ENCODE measurements at regions not wholly inside any gene's neighbourhood (a gene's known extent, or its start where the extent isn't known, plus 50 kb on each side); places are given as distances from the start of the nearest gene placed in this dataset.

GRCh38 chr2:121904656-121905055 lies 149.2 kb downstream of the TSN start:
- H3K27ac ChIP-seq (ENCODE audit: insufficient read depth, low read depth, low read length, poor library complexity, severe bottlenecking), result no peak overlapping the region
- peaks cover 12% of the 10 kb centered on the region for H3K4me1 ChIP-seq (ENCODE audit: control insufficient read depth, insufficient read depth, low read length)
- no peaks in the 10 kb centered on the region for H3K36me3 ChIP-seq (ENCODE audit: control insufficient read depth, insufficient read depth, low read length)
- 94 to 98% methylated on average over 1 to 2 of the region's 2 CpGs for WGBS, 2 experiments
- no peak overlapping the region for H3K4me3 ChIP-seq (ENCODE audit: insufficient read depth, low read depth, low read length)
- H3K27me3 ChIP-seq (ENCODE audit: control insufficient read depth, insufficient read depth, low read length, poor library complexity, severe bottlenecking), result no peaks in the 10 kb centered on the region
- no peaks in the 10 kb centered on the region for H3K9me3 ChIP-seq (ENCODE audit: control insufficient read depth, low read length)

- WGBS, 2 experiments, result 93 to 94% methylated on average over 7 of the region's 7 CpGs
- no peak overlapping the region for H3K4me3 ChIP-seq (ENCODE audit: insufficient read depth, low read depth, low read length)
- H3K27me3 ChIP-seq (ENCODE audit: control insufficient read depth, insufficient read depth, low read length, poor library complexity, severe bottlenecking), result no peaks in the 10 kb centered on the region
- H3K9me3 ChIP-seq (ENCODE audit: control insufficient read depth, low read length), result no peaks in the 10 kb centered on the region
- H3K27ac ChIP-seq (ENCODE audit: insufficient read depth, low read depth, low read length, poor library complexity, severe bottlenecking), result no peak overlapping the region
- peaks cover 12% of the 10 kb centered on the region for H3K4me1 ChIP-seq (ENCODE audit: control insufficient read depth, insufficient read depth, low read length)
- no peaks in the 10 kb centered on the region for H3K36me3 ChIP-seq (ENCODE audit: control insufficient read depth, insufficient read depth, low read length)
Observed at GRCh38 chr2:121905201-121905600, 149.8 kb downstream of the TSN start.

GRCh38 chr2:121906170-121906569 lies 150.7 kb downstream of the TSN start:
- WGBS, 2 experiments, result 92 to 93% methylated on average over 6 to 11 of the region's 11 CpGs
- Histone ChIP-seq H3K9me3 (ENCODE audit: control insufficient read depth, low read length) (no peaks in the 10 kb centered on the region), H3K27me3 (ENCODE audit: control insufficient read depth, insufficient read depth, low read length, poor library complexity, severe bottlenecking) (no peaks in the 10 kb centered on the region), H3K36me3 (ENCODE audit: control insufficient read depth, insufficient read depth, low read length) (no peaks in the 10 kb centered on the region), H3K4me3 (ENCODE audit: insufficient read depth, low read depth, low read length) (no peak overlapping the region), H3K4me1 (ENCODE audit: control insufficient read depth, insufficient read depth, low read length) (peaks cover 14% of the 10 kb centered on the region), H3K27ac (ENCODE audit: insufficient read depth, low read depth, low read length, poor library complexity, severe bottlenecking) (no peak overlapping the region)

- no peak overlapping the region for H3K4me3 ChIP-seq (ENCODE audit: insufficient read depth, low read depth, low read length)
- no peaks in the 10 kb centered on the region for H3K36me3 ChIP-seq (ENCODE audit: control insufficient read depth, insufficient read depth, low read length)
- H3K9me3 ChIP-seq (ENCODE audit: control insufficient read depth, low read length), result no peaks in the 10 kb centered on the region
- H3K4me1 ChIP-seq (ENCODE audit: control insufficient read depth, insufficient read depth, low read length), result peaks cover 23% of the 10 kb centered on the region
- no peak overlapping the region for H3K27ac ChIP-seq (ENCODE audit: insufficient read depth, low read depth, low read length, poor library complexity, severe bottlenecking)
- 31 to 46% methylated on average over 10 of the region's 10 CpGs for WGBS, 2 experiments
- no peaks in the 10 kb centered on the region for H3K27me3 ChIP-seq (ENCODE audit: control insufficient read depth, insufficient read depth, low read length, poor library complexity, severe bottlenecking)
Observed at GRCh38 chr2:121907928-121908327, 152.5 kb downstream of the TSN start.

- peaks cover 23% of the 10 kb centered on the region for H3K4me1 ChIP-seq (ENCODE audit: control insufficient read depth, insufficient read depth, low read length)
- no peaks in the 10 kb centered on the region for H3K36me3 ChIP-seq (ENCODE audit: control insufficient read depth, insufficient read depth, low read length)
- 97% methylated on average over 1 of the region's 1 CpG for WGBS, 2 experiments
- no peak overlapping the region for H3K27ac ChIP-seq (ENCODE audit: insufficient read depth, low read depth, low read length, poor library complexity, severe bottlenecking)
- no peak overlapping the region for H3K4me3 ChIP-seq (ENCODE audit: insufficient read depth, low read depth, low read length)
- H3K27me3 ChIP-seq (ENCODE audit: control insufficient read depth, insufficient read depth, low read length, poor library complexity, severe bottlenecking), result no peaks in the 10 kb centered on the region
- no peaks in the 10 kb centered on the region for H3K9me3 ChIP-seq (ENCODE audit: control insufficient read depth, low read length)
Observed at GRCh38 chr2:121910139-121910538, 154.7 kb downstream of the TSN start.

GRCh38 chr2:121911036-121911435 lies 155.6 kb downstream of the TSN start:
- H3K9me3 ChIP-seq (ENCODE audit: control insufficient read depth, low read length), result no peaks in the 10 kb centered on the region
- H3K27ac ChIP-seq (ENCODE audit: insufficient read depth, low read depth, low read length, poor library complexity, severe bottlenecking), result no peak overlapping the region
- H3K4me1 ChIP-seq (ENCODE audit: control insufficient read depth, insufficient read depth, low read length), result peaks cover 23% of the 10 kb centered on the region
- WGBS, 2 experiments, result 48 to 74% methylated on average over 2 to 4 of the region's 4 CpGs
- no peaks in the 10 kb centered on the region for H3K36me3 ChIP-seq (ENCODE audit: control insufficient read depth, insufficient read depth, low read length)
- H3K4me3 ChIP-seq (ENCODE audit: insufficient read depth, low read depth, low read length), result no peak overlapping the region
- no peaks in the 10 kb centered on the region for H3K27me3 ChIP-seq (ENCODE audit: control insufficient read depth, insufficient read depth, low read length, poor library complexity, severe bottlenecking)

GRCh38 chr2:121917143-121917542 lies 161.7 kb downstream of the TSN start:
- WGBS, 2 experiments, result 91 to 95% methylated on average over 10 of the region's 10 CpGs
- Histone ChIP-seq H3K9me3 (ENCODE audit: control insufficient read depth, low read length) (no peaks in the 10 kb centered on the region), H3K27me3 (ENCODE audit: control insufficient read depth, insufficient read depth, low read length, poor library complexity, severe bottlenecking) (no peaks in the 10 kb centered on the region), H3K27ac (ENCODE audit: insufficient read depth, low read depth, low read length, poor library complexity, severe bottlenecking) (no peak overlapping the region), H3K36me3 (ENCODE audit: control insufficient read depth, insufficient read depth, low read length) (no peaks in the 10 kb centered on the region), H3K4me3 (ENCODE audit: insufficient read depth, low read depth, low read length) (no peak overlapping the region), H3K4me1 (ENCODE audit: control insufficient read depth, insufficient read depth, low read length) (peaks cover 3% of the 10 kb centered on the region)

- no peaks in the 10 kb centered on the region for H3K9me3 ChIP-seq (ENCODE audit: control insufficient read depth, low read length)
- no peaks in the 10 kb centered on the region for H3K4me1 ChIP-seq (ENCODE audit: control insufficient read depth, insufficient read depth, low read length)
- no peak overlapping the region for H3K27ac ChIP-seq (ENCODE audit: insufficient read depth, low read depth, low read length, poor library complexity, severe bottlenecking)
- no peaks in the 10 kb centered on the region for H3K27me3 ChIP-seq (ENCODE audit: control insufficient read depth, insufficient read depth, low read length, poor library complexity, severe bottlenecking)
- H3K36me3 ChIP-seq (ENCODE audit: control insufficient read depth, insufficient read depth, low read length), result no peaks in the 10 kb centered on the region
- 87 to 92% methylated on average over 2 of the region's 2 CpGs for WGBS, 2 experiments
- H3K4me3 ChIP-seq (ENCODE audit: insufficient read depth, low read depth, low read length), result no peak overlapping the region
Observed at GRCh38 chr2:121918231-121918630, 162.8 kb downstream of the TSN start.

- Histone ChIP-seq H3K36me3 (ENCODE audit: control insufficient read depth, insufficient read depth, low read length) (no peaks in the 10 kb centered on the region), H3K4me1 (ENCODE audit: control insufficient read depth, insufficient read depth, low read length) (no peaks in the 10 kb centered on the region), H3K27me3 (ENCODE audit: control insufficient read depth, insufficient read depth, low read length, poor library complexity, severe bottlenecking) (no peaks in the 10 kb centered on the region), H3K27ac (ENCODE audit: insufficient read depth, low read depth, low read length, poor library complexity, severe bottlenecking) (no peak overlapping the region), H3K9me3 (ENCODE audit: control insufficient read depth, low read length) (no peaks in the 10 kb centered on the region), H3K4me3 (ENCODE audit: insufficient read depth, low read depth, low read length) (no peak overlapping the region)
- WGBS, 2 experiments, result 93 to 94% methylated on average over 9 of the region's 9 CpGs
Observed at GRCh38 chr2:121919803-121920202, 164.4 kb downstream of the TSN start.

- Histone ChIP-seq H3K4me3 (ENCODE audit: insufficient read depth, low read depth, low read length) (no peak overlapping the region), H3K4me1 (ENCODE audit: control insufficient read depth, insufficient read depth, low read length) (no peaks in the 10 kb centered on the region), H3K36me3 (ENCODE audit: control insufficient read depth, insufficient read depth, low read length) (no peaks in the 10 kb centered on the region), H3K27ac (ENCODE audit: insufficient read depth, low read depth, low read length, poor library complexity, severe bottlenecking) (no peak overlapping the region), H3K27me3 (ENCODE audit: control insufficient read depth, insufficient read depth, low read length, poor library complexity, severe bottlenecking) (no peaks in the 10 kb centered on the region), H3K9me3 (ENCODE audit: control insufficient read depth, low read length) (no peaks in the 10 kb centered on the region)
- WGBS, 2 experiments, result 91 to 99% methylated on average over 4 of the region's 4 CpGs
Observed at GRCh38 chr2:121925466-121925865, 170.0 kb downstream of the TSN start.

- Histone ChIP-seq H3K4me1 (ENCODE audit: control insufficient read depth, insufficient read depth, low read length) (no peaks in the 10 kb centered on the region), H3K4me3 (ENCODE audit: insufficient read depth, low read depth, low read length) (no peak overlapping the region), H3K27me3 (ENCODE audit: control insufficient read depth, insufficient read depth, low read length, poor library complexity, severe bottlenecking) (no peaks in the 10 kb centered on the region), H3K27ac (ENCODE audit: insufficient read depth, low read depth, low read length, poor library complexity, severe bottlenecking) (no peak overlapping the region), H3K9me3 (ENCODE audit: control insufficient read depth, low read length) (no peaks in the 10 kb centered on the region), H3K36me3 (ENCODE audit: control insufficient read depth, insufficient read depth, low read length) (no peaks in the 10 kb centered on the region)
- 80 to 87% methylated on average over 1 of the region's 1 CpG for WGBS, 2 experiments
Observed at GRCh38 chr2:121943285-121943684, 187.8 kb downstream of the TSN start.

Measured in ectodermal cell (in vitro differentiated cells).